Endothelial cell of umbilical vein (primary cell): ENCODE measurements at regions not wholly inside any gene's neighbourhood (a gene's known extent, or its start where the extent isn't known, plus 50 kb on each side); places are given as distances from the start of the nearest gene placed in this dataset.

Experiments used
- BruUV-seq: library from RNA; stranded (reverse); fragments of 400-500 nt; replicated peaks from 2 replicates; lab custom pipeline; 2021; lab: Mats Ljungman, UMichigan
- CTCF ChIA-PET: fragments of 300-600, 350-600 bp; sonication (Branson Sonifier 250); formaldehyde crosslinking; loops from one replicate; lab custom pipeline; 2021; ENCODE audit warnings: antibody characterized with exemption, inconsistent platforms; lab: Charles Lee
- POLR2A ChIA-PET: fragments of 300-600, 350-600 bp; sonication (Branson Sonifier 250); formaldehyde crosslinking; loops from one replicate; lab custom pipeline; 2021; ENCODE audit warnings: antibody characterized with exemption, inconsistent platforms; lab: Charles Lee
- DNase-seq: peaks from one replicate; pipeline ENCODE4 v3.0.0-alpha.2; 2011; ENCODE audit warnings: low read depth, low spot score
- FAIRE-seq: peaks from 2 replicates; lab custom pipeline; 2011; peaks lifted over from hg19 to GRCh38; lab: Jason Lieb, UNC
- H2AFZ ChIP-seq: 2 replicates; pipeline ENCODE4 v1.6.0; 2012; ENCODE audit warnings: low read depth, low read length, control low read depth, inconsistent platforms
- H3K27ac ChIP-seq: 2 replicates; pipeline ENCODE4 v1.5.1; 2011; ENCODE audit warnings: low read depth, mild to moderate bottlenecking, control low read depth, low read length, moderate library complexity; ENCODE audit not compliant: insufficient read depth
- H3K27me3 ChIP-seq, 2 experiments: 2 replicates each; pipeline versions ENCODE4 v1.6.0 to v1.6.1; 2011; ENCODE audit warnings: low read length in 2 of 2, mixed read lengths in 1 of 2; ENCODE audit not compliant: control insufficient read depth in 2 of 2, insufficient read depth in 2 of 2
- H3K36me3 ChIP-seq, 2 experiments: 2 replicates in 1 of 2; 3 replicates in 1 of 2; pipeline ENCODE4 v1.5.1; 2011; ENCODE audit warnings: low read length in 2 of 2, mild to moderate bottlenecking in 1 of 2, moderate library complexity in 1 of 2; ENCODE audit not compliant: control insufficient read depth in 2 of 2, insufficient read depth in 2 of 2; ENCODE audit errors: extremely low read depth in 1 of 2
- H3K4me1 ChIP-seq: 3 replicates; pipeline ENCODE4 v1.5.1; 2011; ENCODE audit warnings: mild to moderate bottlenecking, low read length; ENCODE audit not compliant: control insufficient read depth, insufficient read depth; ENCODE audit errors: extremely low read depth
- H3K4me2 ChIP-seq: 2 replicates; pipeline ENCODE4 v1.6.1; 2011; ENCODE audit warnings: low read length, control low read depth, mixed read lengths; ENCODE audit not compliant: insufficient read depth
- H3K4me3 ChIP-seq, 3 experiments: fragments of 200-600 bp in 1 of 3; sonication (generic), shearing (Covaris generic) in 1 of 3; replicated peaks in 1 of 3; 2 replicates each; pipeline ENCODE4 v1.5.1; 2011 to 2016; ENCODE audit warnings: control low read depth in 3 of 3, low read length in 3 of 3, mild to moderate bottlenecking in 2 of 3, inconsistent platforms in 1 of 3, low read depth in 1 of 3, moderate library complexity in 1 of 3; ENCODE audit not compliant: insufficient read depth in 1 of 3
- H3K79me2 ChIP-seq: 2 replicates; pipeline ENCODE4 v1.6.0; 2012; ENCODE audit warnings: low read length, inconsistent platforms; ENCODE audit not compliant: control insufficient read depth, insufficient read depth
- H3K9ac ChIP-seq: replicated peaks from 2 replicates; pipeline ENCODE3; 2011; ENCODE audit warnings: low read length, control low read depth; ENCODE audit not compliant: insufficient read depth; ENCODE audit errors: extremely low read depth
- H3K9me1 ChIP-seq: replicated peaks from 3 replicates; pipeline ENCODE4 v1.6.0; 2011; ENCODE audit warnings: mild to moderate bottlenecking, low read length; ENCODE audit not compliant: control insufficient read depth, insufficient read depth; ENCODE audit errors: extremely low read depth
- H3K9me3 ChIP-seq: replicated peaks from 2 replicates; pipeline ENCODE4 v1.5.1; 2012; ENCODE audit warnings: low read length, inconsistent platforms; ENCODE audit not compliant: control insufficient read depth, insufficient read depth
- H4K20me1 ChIP-seq: replicated peaks from 2 replicates; pipeline ENCODE3; 2011; ENCODE audit warnings: mild to moderate bottlenecking, low read length; ENCODE audit not compliant: control insufficient read depth, insufficient read depth; ENCODE audit errors: extremely low read depth
- EZH2 ChIP-seq: IDR thresholded peaks from 2 replicates; pipeline ENCODE4 v1.6.1; 2012; ENCODE audit warnings: borderline replicate concordance, low read depth, mild to moderate bottlenecking, moderate library complexity, low read length, inconsistent platforms; ENCODE audit not compliant: severe bottlenecking
- FOS ChIP-seq: IDR thresholded peaks from 2 replicates; pipeline ENCODE4 v1.6.1; 2011; ENCODE audit warnings: mild to moderate bottlenecking, low read length, moderate library complexity, borderline replicate concordance; ENCODE audit not compliant: insufficient read depth
- GATA2 ChIP-seq: IDR thresholded peaks from 2 replicates; pipeline ENCODE4 v1.7.0; 2011; ENCODE audit warnings: low read depth, mild to moderate bottlenecking, moderate library complexity, mixed read lengths, low read length; ENCODE audit not compliant: insufficient read length, insufficient read depth
- JUN ChIP-seq: IDR thresholded peaks from 2 replicates; pipeline ENCODE4 v1.6.1; 2011; ENCODE audit warnings: borderline replicate concordance, low read depth; ENCODE audit not compliant: insufficient read length, insufficient read depth
- MYC ChIP-seq: IDR thresholded peaks from one replicate; pipeline ENCODE4 v1.6.1; 2011; ENCODE audit warnings: mild to moderate bottlenecking, low read depth, low read length
- POLR2A ChIP-seq: IDR thresholded peaks from 2 replicates; pipeline ENCODE4 v1.6.1; 2012; ENCODE audit warnings: low read depth, mild to moderate bottlenecking, control low read depth, low read length
- POLR2AphosphoS5 ChIP-seq: IDR thresholded peaks from 2 replicates; pipeline ENCODE4 v1.6.1; 2012; ENCODE audit warnings: low read depth, mild to moderate bottlenecking, control low read depth, low read length, moderate library complexity; ENCODE audit not compliant: insufficient read depth
- dilution Hi-C: fragments of 300-500 bp; cut with MboI; formaldehyde crosslinking; loops from one replicate; pipeline ENCODE4 v1.15.0; 2019; ENCODE audit warnings: low sequenced_read_pairs; ENCODE audit not compliant: extremely low pct_ligation_motif_present
- intact Hi-C: fragments of 100-400 bp; cut with micrococcal nuclease; formaldehyde crosslinking; loops from one replicate; pipeline ENCODE4 v1.10.0; 2022
- TF ChIP-seq, protein P1 (sequence below), 2 donors: IDR thresholded peaks; 1 replicate in 1 of 2; 2 replicates in 1 of 2; pipeline ENCODE4 v1.5.1; 2011; ENCODE audit warnings: low read length in 2 of 2, mild to moderate bottlenecking in 2 of 2, moderate library complexity in 2 of 2, control low read depth in 1 of 2, inconsistent platforms in 1 of 2, low read depth in 1 of 2; ENCODE audit not compliant: insufficient read depth in 1 of 2; ENCODE audit errors: extremely low read depth in 1 of 2
- TF ChIP-seq, protein P2 (sequence below): IDR thresholded peaks from 2 replicates; pipeline ENCODE4 v1.6.1; 2011; ENCODE audit not compliant: insufficient read depth, insufficient read length

DNA sequence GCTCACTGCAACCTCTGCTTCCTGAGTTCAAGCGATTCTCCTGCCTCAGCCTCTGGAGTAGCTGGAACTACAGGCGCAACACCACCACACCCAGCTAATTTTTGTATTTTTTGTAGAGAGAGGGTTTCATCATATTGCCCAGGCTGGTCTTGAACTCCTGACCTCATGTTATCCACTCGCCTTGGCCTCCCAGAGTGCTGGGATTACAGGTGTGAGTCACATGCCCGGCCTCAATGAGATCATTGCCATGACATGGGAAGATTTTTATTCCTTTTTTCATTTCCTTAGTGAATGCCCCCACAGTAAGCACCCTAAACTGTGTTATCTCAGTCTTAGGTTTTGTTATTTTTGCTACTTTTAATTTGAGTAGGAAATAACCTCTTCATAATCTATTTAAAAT lies 977.9 kb downstream of the BRINP3 start:
- CTCF ChIA-PET: no interaction called here
- FAIRE-seq: no peak

DNA sequence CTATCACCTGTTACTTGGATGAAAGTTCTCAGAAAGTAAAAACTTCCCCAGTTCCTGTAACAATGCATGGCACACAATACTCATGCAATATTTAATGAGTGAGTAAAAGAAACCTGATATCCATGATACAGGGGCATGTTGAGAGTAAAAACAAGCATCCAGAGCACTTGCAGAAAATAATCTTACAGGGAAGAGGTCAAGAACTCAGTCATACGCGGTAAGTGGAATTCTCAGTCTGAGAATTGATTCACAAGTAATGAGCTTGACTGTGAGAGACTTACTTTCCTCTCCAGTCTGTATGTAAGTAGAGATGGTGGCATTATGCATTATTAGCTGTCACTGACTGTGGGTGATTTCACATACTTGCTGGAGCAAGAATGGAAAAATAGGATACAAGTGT lies 976.9 kb downstream of the BRINP3 start:
- Histone ChIP-seq H3K27me3 (no peaks in the 10 kb centered on the region), H3K9me1 (no peaks in the 10 kb centered on the region), H3K4me3 (no peak overlapping the region), H3K4me2 (no peak overlapping the region), H2AFZ (no peak overlapping the region), H3K9me3 (no peaks in the 10 kb centered on the region), H4K20me1 (no peaks in the 10 kb centered on the region), H3K9ac (no peak overlapping the region), H3K79me2 (no peaks in the 10 kb centered on the region), H3K4me1 (no peaks in the 10 kb centered on the region), H3K36me3 (no peaks in the 10 kb centered on the region), H3K27ac (no peak overlapping the region)
- intact Hi-C loops: no loop called here
- dilution Hi-C loops: no loop called here
- CTCF ChIA-PET: no interaction called here
- DNase-seq (no peak), FAIRE-seq (no peak)
- POLR2A ChIA-PET: no interaction called here
- TF ChIP-seq EZH2 (no peak), POLR2AphosphoS5 (no peak), FOS (no peak), POLR2A (no peak), GATA2 (no peak), JUN (no peak), MYC (no peak)
- TF ChIP-seq, protein P1, sequence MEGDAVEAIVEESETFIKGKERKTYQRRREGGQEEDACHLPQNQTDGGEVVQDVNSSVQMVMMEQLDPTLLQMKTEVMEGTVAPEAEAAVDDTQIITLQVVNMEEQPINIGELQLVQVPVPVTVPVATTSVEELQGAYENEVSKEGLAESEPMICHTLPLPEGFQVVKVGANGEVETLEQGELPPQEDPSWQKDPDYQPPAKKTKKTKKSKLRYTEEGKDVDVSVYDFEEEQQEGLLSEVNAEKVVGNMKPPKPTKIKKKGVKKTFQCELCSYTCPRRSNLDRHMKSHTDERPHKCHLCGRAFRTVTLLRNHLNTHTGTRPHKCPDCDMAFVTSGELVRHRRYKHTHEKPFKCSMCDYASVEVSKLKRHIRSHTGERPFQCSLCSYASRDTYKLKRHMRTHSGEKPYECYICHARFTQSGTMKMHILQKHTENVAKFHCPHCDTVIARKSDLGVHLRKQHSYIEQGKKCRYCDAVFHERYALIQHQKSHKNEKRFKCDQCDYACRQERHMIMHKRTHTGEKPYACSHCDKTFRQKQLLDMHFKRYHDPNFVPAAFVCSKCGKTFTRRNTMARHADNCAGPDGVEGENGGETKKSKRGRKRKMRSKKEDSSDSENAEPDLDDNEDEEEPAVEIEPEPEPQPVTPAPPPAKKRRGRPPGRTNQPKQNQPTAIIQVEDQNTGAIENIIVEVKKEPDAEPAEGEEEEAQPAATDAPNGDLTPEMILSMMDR (IDR thresholded peaks at IDR 0.05; ENCODE audit: extremely low read depth in 1 of 2, insufficient read depth in 1 of 2, low read depth in 1 of 2, low read length in 2 of 2): no peak
- TF ChIP-seq, protein P2, sequence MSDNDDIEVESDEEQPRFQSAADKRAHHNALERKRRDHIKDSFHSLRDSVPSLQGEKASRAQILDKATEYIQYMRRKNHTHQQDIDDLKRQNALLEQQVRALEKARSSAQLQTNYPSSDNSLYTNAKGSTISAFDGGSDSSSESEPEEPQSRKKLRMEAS: no peak
- BruUV-seq: no TSS peak

More for the DNA sequence above, 977.9 kb downstream of the BRINP3 start:
- Histone ChIP-seq H3K9ac (no peak overlapping the region), H3K27ac (no peak overlapping the region), H2AFZ (no peak overlapping the region), H3K27me3 (no peaks in the 10 kb centered on the region), H3K79me2 (no peaks in the 10 kb centered on the region), H3K4me1 (no peaks in the 10 kb centered on the region), H4K20me1 (no peaks in the 10 kb centered on the region), H3K4me2 (no peak overlapping the region), H3K36me3 (no peaks in the 10 kb centered on the region), H3K9me1 (no peaks in the 10 kb centered on the region), H3K4me3 (no peak overlapping the region), H3K9me3 (no peaks in the 10 kb centered on the region)
- BruUV-seq: no TSS peak
- DNase-seq: no peak
- POLR2A ChIA-PET: no interaction called here
- intact Hi-C loops: no loop called here
- TF ChIP-seq FOS (no peak), GATA2 (no peak), EZH2 (no peak), JUN (no peak), POLR2A (no peak)
- TF ChIP-seq, protein P2: no peak
- TF ChIP-seq, protein P1 (IDR thresholded peaks at IDR 0.05; ENCODE audit: extremely low read depth in 1 of 2, insufficient read depth in 1 of 2, low read depth in 1 of 2, low read length in 2 of 2): no peak
- dilution Hi-C loops: no loop called here
